Peyer's patch (tissue), 4 donors: ENCODE measurements at regions not wholly inside any gene's neighbourhood (a gene's known extent, or its start where the extent isn't known, plus 50 kb on each side); places are given as distances from the start of the nearest gene placed in this dataset.
A peak's percentile ranks its signal among the peaks of the same experiment; 100 is the strongest.

ENCODE experiments used
- DNase-seq, 3 donors: peaks; one replicate each; pipeline ENCODE4 v3.0.0-alpha.2; 2017 to 2019
- H3K27ac ChIP-seq, 4 donors: fragments of 200-600 bp; sonication (generic); one replicate each; pipeline ENCODE4 v1.5.1; 2016 to 2019
- H3K27me3 ChIP-seq, 2 donors: fragments of 200-600 bp; sonication (generic); one replicate each; pipeline ENCODE4 v1.5.1; 2019
- H3K36me3 ChIP-seq, 3 donors: fragments of 200-600 bp; sonication (generic); one replicate each; pipeline ENCODE4 v1.5.1; 2016 to 2019
- H3K4me1 ChIP-seq, 4 donors: fragments of 200-600 bp; sonication (generic); one replicate each; pipeline ENCODE4 v1.5.1; 2016 to 2019
- H3K4me3 ChIP-seq, 4 donors: fragments of 200-600 bp; sonication (generic); 1 replicate in 3 of 4; 2 replicates in 1 of 4; pipeline ENCODE4 v1.5.1; 2016 to 2019; ENCODE audit warnings: mild to moderate bottlenecking in 1 of 4
- H3K9me3 ChIP-seq, 4 donors: fragments of 200-600 bp; sonication (generic); one replicate each; pipeline ENCODE4 v1.5.1; 2016 to 2019; ENCODE audit warnings: mild to moderate bottlenecking in 1 of 4
- CTCF ChIP-seq, 6 experiments: fragments of 450-650 bp in 4 of 6; fragments of 200-600 bp in 2 of 6; sonication (generic) in 1 of 6; IDR thresholded peaks; one replicate each; pipeline ENCODE4 v1.5.1; 2017 to 2019; ENCODE audit warnings: antibody characterized with exemption in 6 of 6, mild to moderate bottlenecking in 3 of 6, moderate library complexity in 1 of 6
- POLR2A ChIP-seq, 2 donors: fragments of 450-650 bp; IDR thresholded peaks; one replicate each; pipeline ENCODE4 v1.5.1; 2017; ENCODE audit warnings: antibody characterized with exemption in 2 of 2, mild to moderate bottlenecking in 2 of 2, moderate library complexity in 2 of 2

- H3K9me3 ChIP-seq = no peaks in the 10 kb centered on the region
- peaks cover 0 to 6% (median 2%) of the 10 kb centered on the region in 4 donors for H3K4me1 ChIP-seq
- H3K4me3 ChIP-seq = no peak overlapping the region
- H3K27me3 ChIP-seq = no peaks in the 10 kb centered on the region
- DNase-seq = no peak
- TF ChIP-seq CTCF (IDR thresholded peaks at IDR 0.05) (no peak), POLR2A (IDR thresholded peaks at IDR 0.05) (no peak)
- H3K36me3 ChIP-seq = no peaks in the 10 kb centered on the region
- peak overlapping the region in 1 of 4 donors; percentile 33 for H3K27ac ChIP-seq
These were observed 61.0 kb downstream of the GTPBP8 start for GRCh38 chr3:113051787-113052186.

- H3K27ac ChIP-seq = no peak overlapping the region
- TF ChIP-seq CTCF (IDR thresholded peaks at IDR 0.05) = no peak
- TF ChIP-seq POLR2A (IDR thresholded peaks at IDR 0.05) = no peak
- H3K36me3 ChIP-seq = no peaks in the 10 kb centered on the region
- H3K4me3 ChIP-seq = no peak overlapping the region
- H3K9me3 ChIP-seq = no peaks in the 10 kb centered on the region
- DNase-seq = no peak
- H3K27me3 ChIP-seq = no peaks in the 10 kb centered on the region
- H3K4me1 ChIP-seq = peaks cover 0 to 6% (median 2%) of the 10 kb centered on the region in 4 donors
These were observed 62.4 kb downstream of the GTPBP8 start for GRCh38 chr3:113053169-113053568.

- Histone ChIP-seq H3K4me3 (no peak overlapping the region), H3K36me3 (no peaks in the 10 kb centered on the region), H3K27ac (no peak overlapping the region), H3K27me3 (no peaks in the 10 kb centered on the region), H3K9me3 (no peaks in the 10 kb centered on the region), H3K4me1 (peaks cover 0 to 6% (median 2%) of the 10 kb centered on the region in 4 donors)
- DNase-seq = no peak
- no peak for TF ChIP-seq CTCF (IDR thresholded peaks at IDR 0.05)
- no peak for TF ChIP-seq POLR2A (IDR thresholded peaks at IDR 0.05)
These were observed 63.8 kb downstream of the GTPBP8 start for GRCh38 chr3:113054552-113054951.

GRCh38 chr3:113055201-113055600, 64.4 kb downstream of the GTPBP8 start:
- H3K9me3 ChIP-seq = no peaks in the 10 kb centered on the region
- no peak overlapping the region for H3K4me3 ChIP-seq
- no peak for DNase-seq
- H3K27me3 ChIP-seq = no peaks in the 10 kb centered on the region
- no peaks in the 10 kb centered on the region for H3K36me3 ChIP-seq
- H3K4me1 ChIP-seq = peaks cover 0 to 6% (median 2%) of the 10 kb centered on the region in 4 donors
- H3K27ac ChIP-seq = no peak overlapping the region
- TF ChIP-seq CTCF (IDR thresholded peaks at IDR 0.05) (no peak), POLR2A (IDR thresholded peaks at IDR 0.05) (no peak)

GRCh38 chr3:113055961-113056360, 65.2 kb downstream of the GTPBP8 start:
- Histone ChIP-seq H3K4me1 (peaks cover 0 to 6% (median 2%) of the 10 kb centered on the region in 4 donors), H3K36me3 (no peaks in the 10 kb centered on the region), H3K4me3 (no peak overlapping the region), H3K27me3 (no peaks in the 10 kb centered on the region), H3K27ac (no peak overlapping the region), H3K9me3 (no peaks in the 10 kb centered on the region)
- TF ChIP-seq POLR2A (IDR thresholded peaks at IDR 0.05) (no peak), CTCF (IDR thresholded peaks at IDR 0.05) (no peak)
- DNase-seq = no peak

GRCh38 chr3:113057117-113057516, 66.3 kb downstream of the GTPBP8 start:
- no peaks in the 10 kb centered on the region for H3K9me3 ChIP-seq
- no peak overlapping the region for H3K4me3 ChIP-seq
- no peak overlapping the region for H3K27ac ChIP-seq
- H3K36me3 ChIP-seq = no peaks in the 10 kb centered on the region
- H3K4me1 ChIP-seq = no peaks in the 10 kb centered on the region
- no peaks in the 10 kb centered on the region for H3K27me3 ChIP-seq
- TF ChIP-seq POLR2A (IDR thresholded peaks at IDR 0.05) = no peak
- no peak for TF ChIP-seq CTCF (IDR thresholded peaks at IDR 0.05)
- DNase-seq = no peak
